ENCODE measurements at regions not wholly inside any gene's neighbourhood (a gene's known extent, or its start where the extent isn't known, plus 50 kb on each side); places are given as distances from the start of the nearest gene placed in this dataset.

DNA sequence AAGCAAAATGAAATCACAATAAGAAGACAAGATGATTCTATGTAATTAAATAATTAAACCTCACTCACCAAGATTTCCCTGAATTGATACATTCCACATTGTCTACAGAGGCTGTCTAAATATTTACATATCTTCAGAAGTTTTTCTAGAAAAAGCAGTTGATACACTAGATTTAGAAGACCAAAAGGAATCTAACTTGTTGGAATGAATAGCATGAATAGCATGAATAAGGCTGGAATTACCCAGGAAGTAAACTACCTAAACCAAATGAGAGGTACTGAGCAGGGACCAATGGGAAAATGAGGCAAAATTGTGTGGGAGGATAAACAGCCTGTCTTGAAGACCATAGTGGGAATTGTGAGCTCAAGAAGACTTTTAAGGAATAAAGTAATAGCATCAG is 479.7 kb downstream of the TXNL1 start:
- TF ChIP-seq CTCF (IDR thresholded peaks at IDR 0.05) (no peak), EZH2phosphoT487 (IDR thresholded peaks at IDR 0.05) (no peak), EZH2 (IDR thresholded peaks at IDR 0.05) (no peak)
